CD4-positive, alpha-beta T cell treated with Interleukin-15 for 4 hours (primary cell): ENCODE measurements at regions not wholly inside any gene's neighbourhood (a gene's known extent, or its start where the extent isn't known, plus 50 kb on each side); places are given as distances from the start of the nearest gene placed in this dataset.
"Not testable (repeated sequence)": the region's sequence is repeated elsewhere in the genome, so short reads cannot be mapped to it uniquely, and the experiment has no call there.

ENCODE experiments used
- DNase-seq: peaks from one replicate; pipeline ENCODE4 v3.0.0-alpha.2; 2020; ENCODE audit warnings: low spot score

DNA sequence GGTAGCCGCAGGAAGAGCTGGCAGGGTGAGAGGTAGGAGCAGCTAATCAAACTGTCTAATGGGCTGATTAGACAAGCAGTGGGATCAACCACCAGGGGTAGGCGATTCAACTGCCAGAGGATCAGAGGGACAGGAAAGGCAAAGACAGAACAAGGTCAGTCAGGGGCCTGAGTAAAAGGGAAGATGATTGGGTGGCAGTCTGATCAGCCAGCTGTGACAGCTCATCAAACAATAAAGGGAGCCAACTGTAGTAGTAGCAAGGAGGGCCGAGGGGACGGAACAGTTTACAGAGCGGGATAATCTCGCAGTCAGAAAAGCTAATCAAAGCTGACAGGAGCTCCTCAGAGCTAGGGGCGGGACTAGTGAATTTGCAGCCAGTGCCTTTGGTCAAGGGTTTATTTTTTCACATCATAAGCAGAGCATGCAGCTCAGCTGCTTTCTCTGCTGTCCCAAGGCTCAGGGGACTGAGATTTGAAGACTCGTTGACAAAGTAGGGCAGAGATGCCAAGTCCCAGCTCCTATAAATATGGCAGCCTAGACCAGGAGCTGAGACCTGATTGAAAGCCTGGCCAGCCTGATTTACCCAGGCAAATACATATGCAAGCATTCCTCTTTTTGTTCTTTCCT lies 418.2 kb downstream of the GABRG2 start:
- DNase-seq: no peak

DNA sequence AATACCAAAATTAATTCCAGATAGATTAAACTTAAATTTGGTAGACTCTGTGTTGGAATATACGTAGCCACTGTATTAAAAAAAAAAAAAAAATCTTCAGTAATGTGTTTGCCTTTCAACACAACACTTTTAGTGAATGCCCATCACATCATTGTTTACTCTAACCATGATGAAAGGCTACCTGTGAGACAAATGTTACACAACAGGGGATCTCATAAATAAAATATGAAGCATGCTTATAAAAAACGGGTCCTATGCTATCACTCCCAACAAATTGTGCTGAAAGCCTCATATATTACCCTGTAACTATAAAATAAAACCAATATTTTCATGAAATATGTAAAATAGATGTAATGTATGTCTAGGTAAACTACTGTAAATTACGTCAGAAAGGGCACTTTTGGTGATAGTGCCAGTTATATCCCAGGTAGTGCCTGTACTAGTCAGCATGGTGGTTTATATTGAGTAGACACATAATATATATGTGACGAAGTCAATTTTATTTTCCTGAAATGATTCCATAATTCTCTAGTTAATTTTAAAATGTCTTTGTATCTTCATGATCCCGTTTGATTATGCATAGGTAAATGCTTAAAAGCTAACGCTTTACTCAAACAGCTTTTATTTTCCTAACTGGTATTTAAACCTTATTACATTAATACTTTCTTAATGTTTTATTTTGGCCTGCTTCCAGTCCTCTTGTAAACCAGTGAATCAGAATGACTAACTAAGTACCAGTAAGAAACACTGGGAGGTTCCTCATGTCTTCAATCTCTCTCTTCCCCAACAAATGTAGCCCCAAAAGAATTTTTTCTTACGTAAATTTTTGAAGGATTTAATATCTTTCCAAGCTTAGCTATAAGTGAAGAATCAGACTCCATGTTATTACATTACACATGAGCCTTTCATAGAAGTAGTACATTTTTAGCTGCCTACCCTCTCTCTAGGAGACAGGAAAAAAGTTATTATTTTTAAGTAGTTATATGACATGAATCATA lies 420.3 kb downstream of the GABRG2 start:
- DNase-seq: no peak

DNA sequence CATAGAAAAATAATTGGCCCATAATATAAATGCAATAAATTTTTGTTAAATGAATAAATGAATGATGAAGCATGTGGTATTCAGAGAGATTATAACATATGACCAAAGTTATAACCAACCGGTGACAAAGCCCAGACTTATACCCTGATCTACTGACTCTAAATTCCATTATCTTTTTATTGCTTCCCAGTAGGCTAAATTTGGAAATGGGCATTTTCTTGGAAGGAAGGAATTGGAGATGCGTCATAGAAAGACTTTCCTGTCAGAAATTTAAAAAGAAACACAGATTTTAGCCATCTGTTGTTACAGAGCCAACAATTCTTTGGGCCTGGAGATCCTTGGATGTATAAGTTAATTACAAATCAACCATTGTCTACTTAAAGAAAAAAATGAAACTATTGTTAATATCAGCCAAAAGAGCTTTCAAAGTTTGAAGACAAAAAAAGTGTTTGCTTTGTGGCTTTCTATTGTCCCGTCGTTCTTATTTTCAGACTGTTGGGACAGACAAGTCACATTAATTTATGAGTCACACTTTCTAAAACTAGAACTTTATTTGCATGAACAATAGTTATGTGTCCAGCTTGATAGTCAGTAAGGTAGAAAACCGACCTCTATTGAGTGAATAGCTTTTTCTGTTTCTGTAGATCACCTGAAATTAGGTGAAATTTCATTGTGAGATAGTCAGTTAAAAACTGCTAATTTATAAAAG lies 428.7 kb downstream of the GABRG2 start:
- DNase-seq: no peak

DNA sequence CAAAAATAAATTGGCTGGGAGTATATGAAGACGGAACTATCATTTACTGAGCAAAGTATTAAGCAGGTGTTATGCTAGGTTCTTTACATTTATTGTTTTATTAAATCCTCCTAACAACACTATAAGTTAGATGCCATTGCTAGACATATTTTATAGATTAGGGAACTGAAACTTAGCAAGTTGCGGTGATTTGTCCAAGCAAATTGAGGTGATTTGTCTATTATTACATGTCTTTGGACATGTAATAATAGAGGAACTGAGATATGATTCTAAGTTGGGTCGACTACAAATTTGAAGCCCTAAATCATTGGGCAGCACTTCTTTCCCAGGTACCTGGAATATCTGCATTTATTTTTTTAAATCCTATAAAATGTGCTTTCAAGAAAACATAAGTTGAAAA lies 429.9 kb downstream of the GABRG2 start:
- DNase-seq: no peak

DNA sequence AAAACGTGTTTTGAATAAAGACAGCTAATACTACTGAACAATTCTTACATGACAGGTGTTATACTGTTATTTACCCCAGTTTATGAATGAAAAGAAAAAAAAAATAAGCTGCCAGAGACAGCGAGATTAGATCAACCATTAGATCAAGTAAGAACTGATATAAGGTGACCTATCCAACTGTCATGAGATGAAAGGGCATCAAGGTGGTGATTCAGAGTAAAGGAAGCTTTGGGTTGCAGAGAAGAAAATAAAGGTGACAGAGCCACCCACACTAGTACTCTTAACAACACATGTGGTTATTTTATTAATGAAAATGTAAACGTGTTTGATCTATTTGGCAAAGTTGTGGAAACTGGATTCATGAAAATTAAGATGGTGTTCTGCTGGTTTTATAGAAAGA lies 435.2 kb downstream of the GABRG2 start:
- DNase-seq: no peak

DNA sequence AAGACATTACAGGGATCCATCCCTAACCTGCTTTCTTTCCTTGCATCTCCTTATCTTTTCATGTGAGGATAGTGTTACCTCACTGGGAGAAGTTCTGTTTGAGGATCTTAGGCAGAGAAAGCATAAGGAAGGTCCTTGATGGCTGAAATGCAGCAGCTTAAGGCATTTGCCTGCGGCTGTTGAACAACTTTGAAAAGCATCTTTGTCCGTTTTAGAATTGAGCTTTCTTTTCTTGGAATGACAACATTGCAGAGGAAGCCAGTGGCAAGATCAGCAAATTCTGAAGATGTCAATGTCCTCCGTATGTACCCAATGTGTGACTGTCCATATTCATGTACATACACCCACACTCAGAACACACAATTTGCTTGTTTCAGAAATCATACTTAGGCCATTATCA lies 436.2 kb downstream of the GABRG2 start:
- no peak for DNase-seq

DNA sequence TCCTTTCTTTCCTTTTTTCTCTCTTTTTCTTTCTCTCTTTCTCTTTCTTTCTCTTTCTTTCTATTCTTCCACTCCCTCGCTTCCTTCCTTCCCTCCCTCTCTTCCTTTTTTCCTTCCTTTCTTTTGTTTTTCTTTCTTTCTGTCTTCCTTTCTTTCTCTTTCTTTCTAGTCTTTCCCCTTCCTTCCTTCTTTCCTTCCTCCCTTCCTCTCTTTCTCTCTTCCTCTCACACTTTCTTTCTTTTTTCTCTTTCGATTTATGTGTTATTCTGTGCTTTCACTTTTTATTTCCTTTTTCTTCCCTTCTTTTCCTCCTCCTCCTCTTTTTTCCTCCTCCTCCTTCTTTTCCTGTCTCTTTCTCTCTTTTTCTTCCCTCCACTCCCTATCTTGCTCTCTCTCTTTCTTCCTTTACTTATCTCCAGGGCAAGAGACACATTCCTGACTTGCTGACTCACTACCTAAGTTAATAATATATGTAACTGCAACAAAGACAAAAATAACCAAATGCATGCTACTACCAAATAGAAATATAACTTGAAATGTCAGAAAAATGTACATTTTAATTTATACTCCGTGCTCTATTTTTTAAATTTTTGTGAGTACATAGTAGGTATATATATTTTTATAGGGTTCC lies 445.5 kb downstream of the GABRG2 start:
- no peak for DNase-seq

DNA sequence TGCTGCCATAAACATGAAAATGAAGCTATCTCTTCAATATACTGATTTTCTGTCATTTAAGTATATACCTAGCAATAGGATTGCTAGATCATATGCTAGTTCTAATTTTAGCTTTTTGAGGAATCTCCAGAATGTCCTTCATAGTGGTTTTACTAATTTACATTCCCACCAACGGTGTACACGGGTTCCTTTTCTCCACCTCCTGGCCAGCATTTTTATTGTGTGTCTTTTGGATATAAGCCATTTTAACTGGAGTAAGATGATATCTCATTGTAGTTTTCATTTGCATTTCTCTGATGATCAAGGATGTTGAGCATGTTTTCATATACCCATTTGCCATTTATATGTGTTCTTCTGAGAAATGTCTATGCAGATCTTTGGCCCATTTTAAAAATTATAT lies 446.5 kb downstream of the GABRG2 start:
- no peak for DNase-seq

DNA sequence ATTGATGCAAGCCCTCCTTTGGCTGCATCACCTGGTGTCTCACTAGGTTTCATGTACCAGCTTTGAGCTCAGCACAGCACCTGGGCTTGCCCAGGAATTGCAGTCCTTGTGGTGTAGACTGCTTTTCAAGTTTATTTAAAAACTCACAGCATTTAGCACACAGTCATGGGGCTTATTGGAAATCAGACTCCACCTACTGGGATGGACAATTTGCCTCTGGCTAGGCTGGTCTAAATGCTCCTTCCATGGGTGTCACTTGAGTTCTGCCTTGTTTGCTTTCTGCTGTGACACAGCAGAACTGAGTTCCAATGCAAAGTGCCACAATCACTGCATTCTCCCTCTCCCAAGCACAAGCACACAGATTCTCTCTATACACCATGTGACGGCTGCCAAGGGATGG lies 453.3 kb downstream of the GABRG2 start:
- no peak for DNase-seq

DNA sequence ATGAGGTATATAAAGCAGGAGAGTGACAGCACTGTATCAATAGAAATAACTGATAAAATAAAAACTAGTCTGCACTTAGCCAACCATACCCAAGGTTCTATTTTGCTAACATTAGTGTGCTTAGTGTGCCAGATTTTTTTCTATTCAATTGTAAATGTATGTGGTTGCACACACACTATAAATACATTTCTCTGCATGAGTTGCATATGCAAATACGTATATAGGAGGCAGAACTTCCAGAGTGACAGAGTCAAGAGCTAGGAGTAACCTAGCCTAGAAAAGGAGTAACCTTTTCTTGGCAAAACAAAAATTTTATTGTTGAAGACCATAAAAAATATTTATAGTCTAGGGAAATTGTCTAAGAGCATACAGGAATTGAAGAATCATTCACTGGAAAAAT lies 461.6 kb downstream of the GABRG2 start:
- no peak for DNase-seq

DNA sequence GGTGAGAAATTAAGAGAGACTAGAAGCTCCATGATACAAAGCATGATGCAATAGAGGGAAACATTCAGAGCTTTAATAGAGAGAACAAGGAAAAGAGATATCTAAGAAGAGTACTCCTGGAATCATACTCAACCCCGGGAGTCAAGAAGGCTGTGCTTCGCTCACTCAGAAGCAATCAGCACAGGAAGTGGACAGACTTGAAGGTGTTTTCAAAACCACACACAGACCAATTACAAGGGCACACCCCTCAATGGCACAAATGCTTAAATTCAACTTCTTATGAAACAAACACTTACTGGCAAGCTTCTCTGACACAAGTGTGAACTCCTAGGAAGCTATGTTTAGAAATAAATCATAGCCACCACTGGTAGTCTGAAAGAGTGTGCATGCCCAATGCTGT lies 462.3 kb downstream of the GABRG2 start:
- no peak for DNase-seq

DNA sequence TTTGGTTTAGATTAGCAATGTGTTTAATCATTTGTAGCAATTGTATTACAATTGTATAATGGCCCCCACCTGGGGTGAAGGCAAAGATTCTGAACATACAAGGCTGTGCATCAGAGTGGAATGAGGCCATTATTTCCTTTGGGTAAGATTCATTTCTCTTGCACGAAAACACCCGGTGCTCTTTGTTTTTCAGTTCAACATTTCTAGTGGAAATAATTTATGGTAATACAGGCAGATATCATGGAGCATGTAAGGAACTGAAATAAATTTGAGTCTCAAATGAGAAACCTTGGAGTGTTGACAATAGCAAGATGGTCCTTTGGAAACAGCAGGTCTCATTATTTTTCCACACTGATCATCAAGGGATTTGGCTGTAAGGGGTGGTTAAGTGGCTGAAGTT lies 475.9 kb downstream of the GABRG2 start:
- DNase-seq: no peak

DNA sequence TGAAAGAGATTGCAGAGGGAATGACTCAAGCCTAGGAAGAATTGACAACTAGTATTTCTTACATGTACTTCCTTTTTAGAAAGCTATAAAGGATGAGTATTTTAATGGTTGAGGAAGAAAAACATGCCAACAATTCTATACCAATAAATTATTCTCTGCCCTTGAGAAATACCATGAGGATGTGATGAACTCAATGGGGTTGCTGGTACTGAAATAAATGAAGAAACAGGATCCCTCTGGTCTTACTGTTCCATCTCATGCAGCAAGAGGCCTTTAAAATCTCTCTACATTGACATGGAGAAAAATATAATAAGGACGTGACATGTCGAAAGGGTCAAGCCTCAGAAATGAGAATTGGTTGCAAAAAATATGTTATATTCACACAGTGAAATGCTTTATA lies 477.3 kb downstream of the GABRG2 start:
- DNase-seq: no peak

DNA sequence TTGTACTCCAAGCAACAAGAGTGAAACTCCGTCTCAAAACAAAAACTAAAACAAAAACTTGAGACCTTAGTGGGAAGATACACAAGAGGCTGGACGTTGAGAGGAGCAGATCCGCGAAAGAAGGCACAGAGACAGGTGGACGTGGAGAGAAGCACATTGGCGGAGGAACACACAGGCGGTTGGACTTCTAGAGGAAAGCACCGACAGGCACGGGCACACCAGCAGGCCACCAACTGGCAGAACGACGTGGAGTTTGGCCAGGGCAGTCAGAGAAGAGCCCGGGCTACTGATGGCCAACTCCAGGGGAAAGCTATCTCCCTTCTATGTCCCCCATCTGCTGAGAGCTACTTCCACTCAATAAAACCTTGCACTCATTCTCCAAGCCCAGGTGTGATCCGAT lies 482.7 kb downstream of the GABRG2 start:
- no peak for DNase-seq

DNA sequence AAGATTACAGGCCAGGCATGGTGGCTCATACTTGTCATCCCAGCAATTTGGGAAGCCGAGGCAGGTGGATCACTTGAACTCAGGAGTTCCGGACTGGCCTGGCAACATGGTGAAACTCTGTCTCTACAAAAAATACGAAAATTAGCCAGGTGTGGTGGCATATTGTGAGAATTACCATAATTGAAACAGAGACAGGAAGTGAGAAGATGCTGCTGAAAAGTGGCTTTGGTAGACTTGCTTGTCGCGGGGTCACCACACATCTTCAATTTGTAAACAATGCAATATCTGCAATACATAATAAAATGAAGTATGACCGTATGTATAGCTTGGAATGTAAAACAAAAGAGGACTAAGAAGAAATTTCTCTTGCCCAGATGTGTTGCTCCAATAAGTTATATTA lies 490.5 kb downstream of the GABRG2 start:
- no peak for DNase-seq

DNA sequence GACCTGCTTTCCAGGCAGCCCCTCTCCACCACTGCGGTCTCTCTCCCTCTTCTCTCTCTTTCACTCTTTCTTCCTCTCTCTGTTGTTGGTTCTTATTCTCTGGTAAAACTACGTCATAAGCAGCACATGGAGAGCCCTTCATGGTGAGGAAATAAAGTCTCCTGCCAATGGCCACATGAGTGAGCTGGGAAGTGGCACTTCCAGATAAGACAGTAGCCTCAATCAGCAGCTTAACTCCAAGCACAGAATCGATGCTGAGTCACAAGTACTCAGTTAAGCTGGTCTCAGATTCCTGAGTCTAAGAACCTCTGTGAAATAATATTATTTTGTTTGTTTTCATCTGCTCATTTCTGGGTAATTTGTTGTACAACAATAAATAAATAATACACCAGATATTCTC lies 500.1 kb downstream of the GABRG2 start:
- DNase-seq: no peak

DNA sequence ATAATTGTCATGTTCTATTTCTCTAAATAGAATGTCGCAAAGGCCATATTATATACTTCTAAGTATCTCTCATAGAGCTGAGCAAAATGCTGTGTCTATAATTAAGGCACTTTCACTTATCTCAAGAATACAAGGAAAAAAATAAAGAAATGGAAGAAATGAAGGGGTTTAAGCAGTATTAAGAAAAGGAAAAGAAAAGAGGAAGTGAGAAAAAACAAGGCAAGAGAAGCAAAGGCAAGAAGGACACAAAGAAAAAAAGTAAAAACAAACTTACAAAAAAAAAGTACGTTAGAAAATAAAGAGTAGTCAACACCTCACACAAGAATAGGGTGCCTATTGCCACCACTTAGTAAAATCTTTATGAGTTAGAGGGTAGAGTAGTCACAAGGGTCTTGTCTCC lies 506.2 kb downstream of the GABRG2 start:
- no peak for DNase-seq

DNA sequence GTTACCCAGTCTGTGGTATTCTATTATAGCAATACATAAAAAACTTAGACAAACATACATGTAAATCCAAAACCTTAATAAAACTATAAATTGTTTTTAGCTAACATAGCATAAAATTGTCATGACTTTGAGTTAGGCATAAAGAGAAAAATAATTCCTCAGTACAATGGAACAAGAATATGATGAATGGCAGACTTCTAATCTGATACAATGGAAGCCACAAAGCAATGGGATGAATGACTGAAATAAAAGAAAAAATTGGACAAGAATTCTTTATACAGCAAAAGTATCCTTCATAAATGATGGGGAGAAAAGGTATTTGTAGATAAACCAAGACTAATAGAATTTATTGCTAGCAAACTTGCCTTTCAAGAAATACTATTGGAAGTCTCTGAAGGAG lies 524.2 kb downstream of the GABRG2 start:
- DNase-seq: no peak

DNA sequence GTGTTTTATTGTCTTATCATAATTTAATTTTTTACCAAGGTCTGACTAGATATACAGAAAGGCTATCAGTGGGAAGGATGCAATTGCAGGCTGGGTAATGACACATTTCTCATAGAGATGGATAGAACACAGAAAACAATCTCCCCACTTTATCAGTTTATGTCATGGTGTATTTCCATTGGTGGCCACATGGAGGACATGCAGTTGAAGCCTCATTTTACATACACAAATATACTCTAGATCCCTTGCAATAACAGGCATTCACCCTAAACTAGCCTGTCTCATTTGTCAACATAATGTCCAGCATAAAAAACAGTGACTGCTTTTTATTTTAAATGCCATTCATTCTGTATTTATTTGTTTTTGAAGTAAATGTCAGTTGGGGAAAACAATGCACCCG lies 526.3 kb downstream of the GABRG2 start:
- no peak for DNase-seq

DNA sequence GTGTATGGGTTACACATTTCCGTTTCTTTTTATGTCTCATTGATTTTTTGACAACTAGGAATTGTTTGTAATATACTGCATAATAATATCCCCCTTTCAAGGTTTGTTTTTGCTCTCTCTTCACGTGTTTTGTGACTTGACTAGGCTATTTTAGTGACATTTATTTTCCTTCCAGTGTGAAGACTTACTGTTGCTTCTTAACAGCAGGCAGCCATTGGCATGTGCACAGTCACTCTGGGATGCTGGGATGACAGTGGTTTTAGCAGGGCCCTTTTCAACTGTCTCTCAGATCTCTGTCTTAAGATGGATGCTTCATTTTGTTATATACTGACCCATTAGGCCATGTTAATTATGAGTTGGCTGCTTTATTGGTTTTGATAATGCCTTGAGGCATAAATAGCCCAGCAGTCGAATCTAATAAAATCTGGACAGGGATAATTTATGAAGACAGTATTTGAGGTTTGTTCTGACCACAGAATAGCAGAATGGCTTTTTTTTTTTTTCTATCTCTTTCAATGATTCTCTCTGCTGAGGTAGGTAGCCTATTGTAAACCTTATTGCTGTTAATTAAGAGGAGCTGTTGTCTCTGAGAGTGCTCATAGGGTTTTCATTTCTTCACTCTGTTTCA lies 536.0 kb downstream of the GABRG2 start:
- DNase-seq: no peak

DNA sequence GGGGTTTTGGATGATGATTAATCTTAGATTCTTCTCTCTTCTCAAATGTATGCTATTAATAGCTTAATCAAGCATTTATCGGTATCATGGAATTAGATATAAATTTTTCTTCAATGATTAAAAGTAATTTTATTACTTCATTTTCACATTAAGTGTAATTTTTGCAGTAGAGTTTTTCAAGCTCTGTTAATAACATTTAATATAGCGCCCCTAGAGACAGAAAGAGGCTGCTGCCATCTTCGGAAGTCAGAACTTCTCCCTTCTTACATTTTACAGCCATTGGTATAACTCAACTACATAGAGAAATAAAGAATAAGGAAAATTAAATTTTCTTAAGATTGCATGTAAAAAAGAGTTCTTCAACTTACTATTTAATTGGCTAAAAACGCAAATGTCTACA lies 540.3 kb downstream of the GABRG2 start:
- DNase-seq: no peak

DNA sequence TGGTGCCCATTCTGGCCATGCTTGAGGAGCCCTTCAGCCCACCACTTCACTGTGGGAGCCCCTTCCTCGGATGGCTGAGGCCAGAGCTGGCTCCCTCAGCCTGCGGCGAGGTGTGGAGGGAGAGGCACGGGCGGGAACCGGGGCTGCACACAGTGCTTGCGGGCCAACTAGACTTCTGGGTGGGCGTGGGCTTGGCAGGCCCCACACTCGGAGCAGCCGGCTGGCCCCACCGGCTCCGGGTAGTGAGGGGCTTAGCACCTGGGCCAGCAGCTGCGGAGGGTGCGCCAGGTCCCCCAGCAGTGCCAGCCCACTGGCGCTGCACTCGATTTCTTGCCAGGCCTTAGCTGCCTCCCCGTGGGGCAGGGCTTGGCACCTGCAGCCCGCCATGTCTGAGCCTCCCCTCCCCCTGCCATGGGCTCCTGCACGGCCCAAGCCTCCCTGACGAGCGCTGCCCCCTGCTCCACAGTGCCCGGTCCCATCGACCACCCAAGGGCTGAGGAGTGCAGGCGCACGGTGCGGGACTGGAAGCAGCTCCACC lies 554.2 kb downstream of the GABRG2 start:
- DNase-seq: not testable (repeated sequence)
